Stimulated activated CD4-positive, alpha-beta T cell treated with anti-CD3 and anti-CD28 coated beads, TNF-alpha, amount 100 ng/mL, for 48 hours (primary cell): ENCODE measurements at regions not wholly inside any gene's neighbourhood (a gene's known extent, or its start where the extent isn't known, plus 50 kb on each side); places are given as distances from the start of the nearest gene placed in this dataset.

Experiments
- DNase-seq, 3 donors: peaks; one replicate each; pipeline ENCODE4 v3.0.0-alpha.2; 2020; ENCODE audit warnings: low read depth in 3 of 3

DNA sequence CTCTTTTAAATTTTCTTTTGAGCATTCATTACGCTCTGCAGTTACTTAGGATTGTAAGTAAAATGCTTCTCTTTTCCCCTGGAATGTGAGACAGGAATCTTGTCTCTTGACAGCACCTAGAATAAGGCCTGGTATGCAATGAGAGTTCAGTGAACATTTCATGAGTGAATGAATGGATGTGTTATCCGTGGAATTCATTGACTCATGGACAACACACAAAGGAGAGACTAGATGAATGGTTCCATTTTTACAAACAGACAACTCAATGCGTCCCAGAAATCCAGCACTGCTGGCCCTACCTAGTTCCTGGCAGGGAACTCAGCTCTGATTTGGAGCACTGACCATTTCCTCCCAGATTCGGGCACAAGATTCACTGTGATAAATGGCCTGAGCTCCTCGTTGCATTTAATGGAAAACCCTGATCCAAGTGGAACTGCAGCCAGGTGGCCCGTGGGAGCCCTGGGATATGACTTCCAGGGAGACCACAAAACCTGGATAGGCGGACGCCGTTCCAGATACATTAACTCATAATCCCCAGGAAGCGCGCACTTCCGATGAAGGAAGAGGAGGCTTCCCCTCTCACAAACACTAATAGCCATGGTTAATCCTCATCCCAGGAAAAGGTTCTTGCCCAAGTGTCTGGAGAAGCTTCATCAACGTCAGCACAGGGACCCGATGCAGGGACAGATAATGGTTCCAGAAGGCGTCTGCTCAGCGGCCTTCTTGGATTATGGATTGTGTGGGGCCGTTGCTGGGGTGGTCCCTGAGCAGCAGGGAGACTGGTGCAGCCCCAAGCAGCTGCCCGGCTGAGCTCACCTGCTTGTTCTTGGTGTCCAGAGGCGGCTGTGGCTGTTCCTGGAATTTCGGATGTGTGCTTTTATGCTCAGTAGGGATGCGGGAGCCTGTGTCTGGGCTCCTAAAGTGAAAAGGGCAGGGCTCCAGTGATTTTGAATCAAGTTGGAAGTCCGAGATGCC is 211.1 kb upstream of the TSHZ3 start:
- no peak for DNase-seq

DNA sequence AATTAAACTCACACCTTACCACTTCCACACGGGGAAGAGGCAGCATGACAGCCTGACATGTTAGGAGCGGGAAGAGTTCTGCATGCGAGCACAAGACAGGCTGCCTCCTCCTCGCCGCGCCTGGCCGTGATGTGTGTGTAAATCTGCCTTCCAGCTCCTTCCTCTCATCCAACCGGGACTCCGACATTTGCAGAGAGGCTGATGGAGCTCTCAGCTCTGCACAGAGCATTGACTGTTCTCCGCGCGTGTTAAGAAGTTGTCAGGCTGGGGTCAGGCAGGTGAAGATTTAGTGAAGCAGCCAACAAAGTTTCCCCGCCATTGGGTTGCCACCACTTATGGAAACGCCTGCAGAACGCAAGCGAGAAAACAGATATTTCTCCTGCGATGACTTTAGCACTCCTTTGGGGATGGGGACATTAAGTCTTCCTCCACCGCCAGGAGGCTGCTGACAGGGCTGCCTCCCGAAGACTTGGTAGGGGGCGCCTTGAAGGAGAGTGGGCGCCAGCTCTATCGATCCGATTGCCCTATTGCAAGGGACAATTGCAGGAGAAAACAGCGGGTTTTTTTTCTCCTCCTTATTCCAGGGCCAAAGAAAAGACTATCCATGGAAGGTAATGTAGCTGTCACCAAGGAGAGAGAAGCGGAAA is 213.9 kb upstream of the TSHZ3 start:
- no peak for DNase-seq

DNA sequence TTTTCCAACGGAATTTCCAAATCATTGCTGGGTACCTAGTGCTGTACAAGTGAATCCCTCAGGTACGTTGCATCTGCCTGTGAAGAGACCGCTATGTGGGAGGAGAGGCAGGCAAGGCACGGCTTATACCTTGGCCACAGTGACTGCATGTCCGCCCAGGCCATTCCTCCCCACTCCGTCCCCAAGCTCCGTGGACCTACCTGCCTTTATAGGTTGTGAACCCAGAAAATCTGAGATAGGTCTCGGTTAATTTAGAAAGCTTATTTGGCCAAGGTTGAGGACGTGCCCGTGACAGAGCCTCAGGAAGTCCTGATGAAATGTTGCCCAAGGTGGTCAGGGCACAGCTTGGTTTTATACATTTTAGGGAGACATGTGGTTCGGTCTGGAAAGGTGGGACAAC is 218.5 kb upstream of the TSHZ3 start:
- no peak for DNase-seq

DNA sequence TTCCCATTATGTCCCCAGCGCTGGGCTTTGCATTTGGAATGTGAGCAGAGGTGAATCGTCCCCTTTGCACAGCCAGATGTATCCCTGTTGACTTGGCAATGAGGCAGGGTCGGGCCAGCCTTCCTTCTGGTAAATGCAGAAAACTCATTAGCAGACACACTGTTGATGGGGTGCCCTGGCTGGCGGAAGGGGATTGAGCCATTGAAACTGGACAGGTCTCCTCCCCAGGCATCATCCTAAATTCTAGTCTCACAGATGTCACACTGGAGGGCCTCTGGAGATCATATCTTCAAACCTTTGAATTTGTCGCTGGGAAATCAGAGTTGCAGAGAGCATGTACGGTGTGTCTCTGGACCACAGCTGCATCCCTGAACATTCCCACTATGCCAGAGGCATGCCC is 219.5 kb upstream of the TSHZ3 start:
- DNase-seq, result no peak

DNA sequence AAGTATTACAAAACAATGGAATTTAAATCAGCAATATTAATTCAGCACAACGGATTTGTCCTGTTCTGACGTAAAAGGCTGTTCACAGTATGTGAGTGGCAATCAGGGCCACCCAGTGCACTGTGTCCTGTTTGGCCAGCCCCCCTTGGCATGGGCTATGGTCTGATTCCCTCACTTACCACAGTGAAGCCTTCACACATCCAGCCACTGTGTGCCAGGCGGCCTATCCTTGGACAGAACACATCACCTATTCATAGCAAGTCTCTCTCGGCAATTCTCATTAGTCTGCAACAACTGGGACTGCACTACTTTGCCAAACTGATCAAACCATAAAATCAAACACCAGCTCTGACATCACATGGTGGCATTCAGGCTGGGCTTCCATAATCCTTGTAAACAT is 221.5 kb upstream of the TSHZ3 start:
- DNase-seq, result no peak

DNA sequence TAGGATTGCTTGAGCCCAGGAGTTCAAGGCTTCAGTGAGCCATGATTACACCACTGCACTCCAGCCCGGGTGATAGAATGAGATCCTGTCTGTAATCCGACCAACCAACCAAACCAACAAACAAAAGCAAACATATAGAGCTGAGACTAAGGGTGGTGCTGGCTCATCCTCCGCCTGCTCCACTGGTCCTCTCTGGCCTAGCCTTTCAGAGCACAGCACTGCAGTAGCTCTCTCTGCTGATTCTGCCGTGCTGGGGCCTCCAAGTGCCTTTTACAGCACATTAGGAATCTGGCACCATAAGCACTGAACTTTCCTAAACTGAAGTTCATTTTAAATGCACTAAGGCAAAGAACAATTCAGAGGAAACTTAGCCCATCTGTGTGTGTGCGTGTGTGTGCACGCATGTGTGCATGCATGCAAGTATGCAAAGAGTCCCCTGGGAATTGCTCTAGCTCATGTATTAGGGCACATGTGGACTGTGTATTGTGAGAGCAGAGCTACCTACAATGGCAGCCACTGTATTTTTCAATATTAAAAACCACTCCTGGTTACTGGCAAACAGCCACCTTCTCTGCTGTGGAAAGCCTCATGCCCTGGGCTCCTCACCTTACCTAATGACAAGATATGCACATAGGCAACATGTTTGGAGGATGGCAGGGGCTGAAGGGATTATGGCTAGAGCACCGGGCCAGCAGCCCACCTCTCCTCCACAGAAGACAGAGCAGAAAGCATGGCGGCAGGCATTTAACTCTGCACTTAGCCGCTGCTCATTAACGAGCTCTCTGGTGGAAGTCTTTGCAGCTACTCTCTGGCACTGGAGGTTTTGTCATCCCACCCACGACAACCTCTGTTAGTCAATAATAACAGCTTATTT is 223.1 kb upstream of the TSHZ3 start:
- no peak for DNase-seq

DNA sequence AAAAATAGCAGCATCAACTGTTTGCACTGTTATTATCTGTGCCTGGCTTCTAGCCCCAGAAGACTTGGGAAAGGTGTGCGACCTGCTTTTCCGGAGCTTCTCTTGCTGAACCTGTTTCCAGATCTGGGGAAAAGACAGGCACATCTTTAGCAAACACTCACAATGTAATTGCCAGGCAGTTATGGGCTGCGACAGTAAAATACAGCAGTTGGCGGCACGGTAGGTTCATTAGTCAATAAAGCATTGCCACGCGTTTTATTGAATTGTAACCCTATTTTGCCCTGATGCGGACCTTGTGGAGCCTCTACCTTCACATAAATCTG is 223.7 kb upstream of the TSHZ3 start:
- DNase-seq, result no peak

DNA sequence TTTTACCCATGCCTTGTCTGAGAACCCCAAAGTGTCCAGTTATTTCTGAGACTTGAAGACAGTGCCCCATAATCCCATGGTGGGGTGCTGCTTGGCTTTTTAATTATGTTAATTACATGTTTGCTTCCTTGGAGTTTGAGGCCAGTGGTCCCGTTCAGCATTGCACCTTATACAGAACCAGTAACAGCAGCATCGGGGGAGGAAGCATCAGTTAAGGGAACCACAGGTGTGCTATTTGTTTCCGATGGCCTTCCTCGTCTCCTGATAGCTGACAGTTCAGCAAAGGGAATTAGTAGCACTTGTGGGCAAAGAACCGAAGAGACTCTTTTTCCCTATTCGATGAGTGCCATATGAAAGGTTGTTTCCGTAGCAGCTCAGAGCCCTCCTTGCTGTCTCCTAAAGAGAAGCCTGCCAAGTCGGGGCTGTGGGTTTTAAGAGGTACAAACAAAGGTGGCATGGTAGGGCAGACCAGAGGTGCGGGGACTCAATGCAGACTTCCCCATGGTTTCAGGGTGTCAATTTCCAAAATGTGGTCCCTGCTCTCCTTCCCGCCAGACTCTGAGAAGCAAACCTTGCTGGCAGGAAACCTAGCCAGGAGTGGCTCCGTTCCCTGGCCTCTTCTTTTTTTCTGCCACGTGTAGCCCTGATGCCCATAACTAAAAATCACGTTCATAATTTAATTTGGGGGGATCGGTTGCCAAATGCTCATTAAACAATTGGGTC is 225.2 kb upstream of the TSHZ3 start:
- DNase-seq, result no peak

DNA sequence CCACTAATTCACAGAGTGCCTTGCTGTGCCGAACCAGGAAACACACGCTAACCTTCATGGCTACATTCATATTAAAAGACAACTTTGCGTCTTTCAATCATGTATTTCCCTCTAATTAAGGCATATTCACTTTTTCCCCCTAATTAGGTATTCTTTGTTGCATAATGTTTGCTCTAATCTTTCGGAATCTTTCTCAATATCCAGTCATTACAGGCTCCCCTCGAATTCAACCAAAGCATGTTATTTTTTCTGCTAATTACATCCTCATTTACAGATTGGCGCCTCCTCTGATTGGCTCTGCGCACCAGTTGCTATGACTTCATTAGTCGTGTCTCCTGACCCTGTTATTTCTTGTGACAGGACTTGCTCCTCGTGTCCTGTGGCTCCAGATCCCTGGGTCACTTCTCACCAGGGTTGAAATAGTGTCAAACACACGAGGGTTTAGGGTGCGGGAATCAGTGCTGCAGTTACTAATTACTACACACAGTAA is 226.7 kb upstream of the TSHZ3 start:
- DNase-seq, result no peak

DNA sequence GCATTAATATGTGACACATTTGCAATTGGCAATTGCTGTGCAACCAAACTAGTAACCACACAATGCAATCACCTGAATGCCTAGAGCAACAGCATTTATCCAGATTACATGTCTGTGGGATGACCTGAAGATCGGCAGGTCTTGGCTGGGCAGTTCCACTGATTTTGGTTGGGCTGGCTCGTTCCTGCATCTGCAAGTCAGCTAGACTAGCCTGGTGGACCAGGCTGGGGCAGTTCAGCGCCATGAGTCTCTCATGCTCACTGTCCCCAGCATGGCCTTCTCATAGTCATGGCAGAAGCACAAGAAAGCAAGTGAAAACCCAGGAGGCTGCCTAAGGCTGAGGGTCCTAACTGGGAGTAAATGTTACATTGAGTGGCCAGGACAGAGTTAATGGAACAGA is 229.1 kb upstream of the TSHZ3 start:
- no peak for DNase-seq

DNA sequence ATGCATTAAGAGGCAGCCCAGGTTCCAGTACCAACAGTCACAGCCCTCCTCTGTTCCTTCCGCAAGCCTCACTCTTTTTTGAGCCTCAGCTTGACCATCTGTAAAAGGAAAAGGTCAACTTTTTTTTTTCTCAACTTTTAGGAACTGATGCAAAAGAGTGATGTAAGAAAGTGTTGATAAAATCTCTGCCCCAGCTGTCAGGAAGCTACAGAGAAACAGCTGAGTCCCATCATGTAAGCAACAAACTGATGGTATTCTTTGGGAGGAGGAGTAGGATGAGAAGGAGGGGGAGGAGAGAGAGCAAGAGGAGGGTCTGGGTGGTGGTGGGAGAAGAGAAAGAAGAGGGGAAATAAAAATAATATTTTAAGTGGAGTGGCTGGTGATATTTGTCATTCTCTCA is 233.9 kb upstream of the TSHZ3 start:
- no peak for DNase-seq

DNA sequence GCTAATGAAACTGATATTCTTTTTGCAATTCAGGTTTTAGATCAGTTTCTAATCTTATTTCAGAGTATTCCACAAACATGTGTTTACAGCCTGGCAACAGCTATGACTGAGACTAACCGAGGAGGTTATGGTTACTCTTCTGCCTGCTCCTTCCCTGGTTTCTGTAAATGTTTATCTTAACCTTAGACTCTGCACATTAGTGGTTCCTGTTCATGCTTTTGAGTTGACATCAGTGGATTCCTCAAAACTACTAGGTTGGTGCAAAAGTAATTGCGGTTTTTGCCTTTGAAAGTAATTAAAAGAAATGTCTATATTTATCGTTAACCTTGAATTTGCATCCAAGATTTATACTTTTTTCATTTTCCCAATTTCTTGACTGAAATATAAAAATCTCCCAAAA is 237.0 kb upstream of the TSHZ3 start:
- no peak for DNase-seq

DNA sequence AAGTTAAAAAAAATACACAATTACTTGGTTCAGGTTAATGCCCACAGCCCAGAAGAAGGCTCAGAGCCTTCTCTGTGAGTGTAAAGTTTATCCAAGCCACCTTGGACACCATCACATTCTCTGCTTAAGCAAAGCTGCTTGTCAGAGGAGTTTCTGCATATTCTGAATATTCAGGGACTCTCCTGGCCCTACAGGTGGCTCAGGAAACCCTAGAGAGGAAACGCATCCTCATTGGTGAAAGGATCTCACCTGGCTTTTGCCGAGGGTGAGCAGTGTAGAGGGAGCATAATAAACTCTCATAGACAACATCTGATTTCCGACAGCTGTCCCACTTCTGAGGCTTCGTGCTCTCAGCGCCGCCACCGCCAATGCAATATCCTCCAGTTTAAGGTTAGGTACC is 239.9 kb upstream of the TSHZ3 start:
- no peak for DNase-seq

DNA sequence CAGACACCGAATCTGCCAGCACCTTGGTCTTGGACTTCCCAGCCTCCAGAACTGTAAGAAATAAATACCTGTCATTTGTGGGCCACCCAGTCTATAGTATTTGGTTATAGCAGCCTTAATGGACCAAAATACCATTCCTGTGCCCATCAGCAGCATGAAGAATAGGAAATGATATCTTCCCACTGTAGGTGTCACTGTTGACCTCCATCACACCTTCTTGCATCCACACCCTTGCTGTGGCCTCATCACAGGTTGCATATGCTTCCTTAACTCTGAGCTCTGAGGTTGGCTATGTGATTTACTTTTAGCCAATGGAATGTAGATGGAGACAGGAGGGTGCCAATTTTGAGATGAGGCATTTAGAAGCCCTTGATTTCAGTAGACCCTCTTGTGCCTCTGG is 242.0 kb upstream of the TSHZ3 start:
- no peak for DNase-seq

DNA sequence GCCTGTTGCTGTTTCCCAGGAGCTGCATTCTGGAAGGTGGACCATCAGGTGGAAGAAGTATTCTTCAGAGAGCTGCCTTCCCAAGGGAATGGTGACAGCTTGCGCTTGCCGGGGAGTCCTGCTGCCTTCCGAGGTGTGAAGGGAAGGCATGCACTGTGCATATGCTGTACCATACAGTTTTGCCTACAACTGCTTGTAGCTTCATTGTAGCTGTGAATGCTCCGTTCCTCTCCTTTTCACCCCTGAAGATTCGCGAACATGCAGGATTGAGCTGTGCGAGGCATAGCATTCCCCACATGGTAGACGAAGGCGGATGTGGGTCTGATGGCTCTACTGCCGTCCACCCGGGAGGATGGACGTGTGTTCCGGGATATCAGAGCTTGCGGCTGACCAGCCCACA is 243.2 kb upstream of the TSHZ3 start:
- no peak for DNase-seq

DNA sequence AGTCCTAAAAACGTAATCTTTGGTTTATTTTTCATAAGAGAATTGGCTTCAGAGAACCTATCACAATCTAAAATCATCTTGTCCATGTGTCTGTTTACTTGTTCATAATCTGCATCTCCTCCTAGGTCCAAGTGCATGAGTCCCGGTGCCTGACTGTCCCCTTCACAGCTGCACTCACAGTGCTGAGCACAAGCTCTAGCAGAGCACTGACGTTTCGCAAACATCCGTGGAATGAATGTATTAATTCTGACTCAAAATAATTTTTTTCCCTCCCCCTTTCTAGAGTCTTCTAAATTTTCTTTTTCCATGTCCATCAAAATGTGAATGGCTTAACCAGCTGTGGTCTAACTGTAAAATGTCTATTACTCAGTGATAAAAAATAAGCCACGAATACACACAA is 245.5 kb upstream of the TSHZ3 start:
- no peak for DNase-seq

DNA sequence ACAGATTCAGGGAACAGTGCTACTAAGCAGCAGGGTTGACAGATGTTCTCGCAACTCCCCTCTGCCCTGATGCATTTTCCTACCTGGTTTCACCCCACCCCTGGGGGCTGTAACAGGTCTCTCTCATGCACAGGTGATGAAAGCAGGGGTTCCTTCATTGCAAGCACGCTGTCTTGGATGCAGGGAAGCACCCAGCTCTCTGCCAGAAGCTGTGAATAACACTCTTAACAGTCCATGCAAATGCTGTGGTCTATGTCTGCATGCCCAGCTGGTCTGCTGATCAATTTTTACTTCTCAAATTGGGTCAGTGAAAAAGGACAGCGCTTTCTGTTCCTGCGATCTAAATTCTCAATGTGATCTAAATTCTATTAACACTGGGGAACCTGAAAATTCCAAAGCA is 246.3 kb upstream of the TSHZ3 start:
- no peak for DNase-seq

DNA sequence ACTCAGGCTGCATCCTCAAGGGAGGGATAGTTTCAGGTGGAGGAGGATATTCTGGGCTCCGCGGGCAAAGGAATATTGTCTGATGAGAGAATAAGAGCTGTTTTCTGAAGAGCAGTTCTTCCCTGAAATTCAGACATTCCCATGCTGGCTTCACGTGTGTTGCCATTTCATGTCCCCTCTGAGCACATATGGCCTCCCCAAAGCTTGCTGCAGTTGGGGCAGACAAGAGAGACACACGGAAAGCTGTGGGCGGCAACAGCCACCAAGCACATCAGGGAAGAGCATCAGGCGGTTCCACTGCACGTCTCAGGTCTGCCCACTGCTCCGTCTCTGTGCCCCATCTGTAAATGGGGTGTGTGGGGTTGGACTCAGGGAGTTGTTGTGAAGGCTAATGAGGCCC is 247.5 kb upstream of the TSHZ3 start:
- no peak for DNase-seq

DNA sequence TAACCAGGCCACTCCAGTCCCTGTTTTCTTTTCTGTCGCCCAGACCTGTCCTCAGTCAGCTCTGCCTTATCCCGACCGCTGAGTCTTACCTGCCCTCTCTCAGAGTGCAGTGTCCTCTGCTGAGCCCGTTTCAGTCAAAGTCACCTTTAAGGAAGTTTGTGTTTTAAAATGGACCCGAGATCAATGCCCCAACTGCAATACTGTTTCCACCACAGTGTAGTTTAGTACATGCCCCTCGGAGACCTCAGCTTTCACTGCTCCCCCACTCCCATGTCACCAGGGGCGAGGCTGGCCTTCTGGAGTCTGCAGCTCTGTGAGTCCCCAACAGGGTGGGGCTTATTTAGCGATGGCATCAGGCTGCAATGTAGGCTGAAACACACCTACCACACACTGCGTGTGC is 248.4 kb upstream of the TSHZ3 start:
- no peak for DNase-seq

DNA sequence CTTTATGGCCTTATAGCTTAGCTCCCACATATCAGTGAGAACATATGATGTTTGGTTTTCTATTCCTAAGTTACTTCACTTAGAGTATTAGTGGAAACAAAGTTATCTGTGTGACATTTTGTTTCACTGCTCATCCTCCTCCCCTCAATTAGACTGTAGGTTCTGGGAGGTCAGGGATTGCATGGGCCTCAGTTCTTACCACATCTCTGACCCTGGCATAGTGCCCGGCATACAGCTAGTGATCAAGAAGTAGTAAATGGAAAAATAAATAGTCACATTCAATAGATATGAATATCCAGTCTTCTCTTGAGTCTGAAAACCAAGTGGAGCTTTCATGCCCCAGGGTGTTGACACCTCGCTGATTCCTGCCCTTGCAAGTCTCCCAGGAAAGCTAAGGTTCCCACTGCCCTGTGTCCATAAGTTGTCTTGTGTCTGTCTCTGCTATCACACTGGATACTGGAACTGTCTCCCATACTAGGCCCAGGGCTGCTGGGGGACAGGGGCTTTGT is 249.5 kb upstream of the TSHZ3 start:
- DNase-seq, result no peak

DNA sequence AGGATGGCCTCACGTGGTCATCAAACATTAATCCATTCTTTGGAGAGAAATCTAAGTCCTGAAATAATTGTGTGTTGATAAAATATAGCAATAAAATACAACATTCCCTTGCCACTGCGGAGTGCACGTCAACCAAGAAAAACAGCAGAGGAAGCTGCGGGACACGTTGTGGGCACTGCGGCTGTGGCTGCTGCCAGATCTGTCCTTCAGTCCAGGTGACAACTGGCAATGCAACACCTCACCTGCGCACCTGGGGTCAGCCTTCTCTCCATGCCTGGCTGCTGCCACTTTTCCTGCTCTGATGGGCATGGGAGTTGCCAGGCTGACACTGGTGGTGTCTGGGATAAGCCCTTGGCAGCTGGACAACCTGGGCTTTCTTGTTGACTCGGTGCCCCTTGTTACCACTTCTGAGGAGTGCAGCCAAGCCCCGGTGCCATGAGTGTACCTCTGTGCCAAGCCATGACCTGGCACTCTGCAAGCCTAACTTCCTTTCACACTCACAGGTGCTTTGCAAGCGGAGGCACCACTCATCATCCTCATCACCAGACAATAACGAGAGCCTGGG is 251.6 kb upstream of the TSHZ3 start:
- DNase-seq, result no peak
